HG02623 (cell line): ENCODE measurements at regions not wholly inside any gene's neighbourhood (a gene's known extent, or its start where the extent isn't known, plus 50 kb on each side); places are given as distances from the start of the nearest gene placed in this dataset.

Experiments
- ATAC-seq: cut with Tn5 transposase; IDR thresholded peaks from one replicate; pipeline ENCODE4 v1.9.1; 2021; ENCODE audit warnings: moderate library complexity; ENCODE audit not compliant: unreplicated experiment

DNA sequence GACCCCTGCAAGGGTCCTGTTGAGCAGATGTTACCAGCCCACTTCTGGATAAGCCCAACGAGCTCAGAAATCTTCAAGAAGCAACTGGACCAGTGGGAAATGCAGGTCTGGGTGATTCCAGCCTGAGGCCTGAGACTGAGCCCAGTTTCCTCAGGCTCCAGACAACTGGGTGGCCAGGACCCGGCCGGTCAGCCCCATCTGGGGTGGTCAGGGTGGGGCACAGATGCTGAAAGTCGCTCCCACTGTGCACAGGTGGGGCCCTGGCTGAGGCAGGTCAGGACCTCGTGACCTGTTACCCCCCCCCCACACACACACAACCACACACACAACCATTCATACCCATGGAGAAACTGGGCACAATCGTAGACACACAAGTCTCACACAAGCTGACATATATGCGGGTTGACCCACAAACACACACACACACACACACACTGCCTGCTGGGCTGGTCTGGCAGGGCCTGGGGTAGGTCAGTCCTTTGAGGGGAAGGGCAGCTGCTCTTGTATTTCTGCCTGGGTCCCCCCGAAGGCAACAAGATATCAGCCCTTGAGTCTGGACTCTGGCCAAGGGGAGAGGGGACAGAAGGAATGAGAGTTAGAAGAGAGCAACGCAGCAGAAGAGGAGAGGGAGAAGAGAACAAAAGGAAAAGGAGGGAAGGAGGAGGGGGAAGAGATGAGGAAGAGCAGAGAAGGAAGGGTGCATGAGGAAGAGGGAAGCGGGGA, 99.0 kb upstream of the CDH5 start:
- no peak for ATAC-seq

DNA sequence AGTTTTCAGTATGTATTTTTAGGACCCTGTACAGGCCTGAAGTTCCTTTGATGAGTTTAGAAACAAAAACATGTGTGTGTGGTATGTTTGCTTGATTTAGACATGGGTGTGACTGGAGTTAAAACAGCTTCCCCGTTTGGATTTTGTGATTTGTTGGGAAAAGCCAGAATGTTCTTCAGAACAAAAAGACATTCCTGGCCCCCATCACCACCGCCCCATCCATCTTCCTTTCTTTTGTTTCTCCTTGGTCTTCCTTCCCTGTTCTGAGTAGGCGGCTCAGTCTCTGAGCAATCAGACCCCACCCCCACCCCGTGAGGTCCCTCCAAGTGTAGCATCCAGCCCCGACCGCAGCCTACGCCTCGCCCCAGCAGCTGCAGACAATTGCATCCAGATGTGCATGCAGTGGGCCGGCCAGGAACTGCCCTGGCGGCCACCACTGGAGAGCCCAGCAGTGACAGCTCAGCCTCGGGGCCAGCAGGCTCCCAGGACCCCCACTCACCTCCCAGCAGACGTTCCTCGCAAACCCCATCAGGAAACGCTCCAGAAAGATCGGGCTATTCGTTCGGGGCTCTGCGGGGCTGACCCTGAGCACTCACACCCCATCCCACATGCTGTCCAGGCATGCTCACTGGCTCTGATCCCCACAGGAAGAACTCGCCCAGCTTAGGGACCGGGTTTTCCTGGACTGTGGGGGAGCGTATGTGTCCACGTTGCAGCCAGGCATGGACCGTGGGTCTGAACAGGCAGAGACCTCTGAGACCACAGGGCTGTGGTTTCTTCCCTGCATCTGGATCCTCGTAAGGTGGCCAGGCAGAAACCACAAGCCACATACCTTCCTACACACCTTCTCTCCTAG, 99.8 kb upstream of the CDH5 start:
- ATAC-seq: no peak

DNA sequence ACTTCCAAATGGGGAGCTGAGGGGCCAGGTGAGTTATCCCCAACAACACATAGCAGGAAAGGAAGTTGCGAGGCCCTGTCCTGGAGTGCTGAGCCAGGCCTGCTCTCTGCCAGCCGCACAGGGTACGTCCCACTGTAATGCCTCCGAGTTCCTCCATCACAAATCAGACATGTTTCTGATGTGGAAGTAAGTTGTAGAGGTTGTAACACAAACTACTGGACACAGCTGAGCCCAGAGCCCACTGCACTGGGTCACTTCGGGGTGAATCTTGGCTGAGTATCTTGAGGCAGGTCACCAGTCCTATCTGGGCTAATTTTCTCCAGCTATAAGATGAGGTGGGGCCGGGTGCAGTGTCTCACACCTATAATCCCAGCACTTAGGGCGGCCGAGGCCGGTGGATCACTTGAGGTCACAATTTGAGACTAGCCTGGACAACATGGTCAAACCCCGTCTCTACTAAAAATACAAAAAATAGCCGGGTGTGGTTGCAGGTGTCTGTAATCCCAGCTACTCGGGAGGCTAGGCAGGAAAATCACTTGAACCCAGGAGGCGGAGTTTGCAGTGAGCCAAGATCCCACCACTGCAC, 100.8 kb upstream of the CDH5 start:
- no peak for ATAC-seq

DNA sequence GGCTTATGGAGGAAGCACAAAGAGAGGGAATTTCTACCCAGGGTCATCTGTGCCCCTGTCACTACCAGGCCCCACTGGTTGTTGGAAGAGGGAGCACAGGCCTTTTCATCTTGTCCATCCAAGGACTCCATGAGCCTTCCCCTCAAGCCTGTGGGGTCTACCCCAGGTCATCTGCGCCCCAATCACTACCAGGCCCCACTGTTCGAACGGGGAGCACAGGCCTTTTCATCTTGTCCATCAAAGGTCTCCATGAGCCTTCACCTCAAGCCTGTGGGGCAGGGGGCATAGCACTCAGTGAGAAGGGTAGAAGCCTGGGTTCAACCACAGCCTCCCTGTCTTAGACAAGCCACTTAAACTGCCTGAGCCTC, 101.5 kb upstream of the CDH5 start:
- ATAC-seq: no peak

DNA sequence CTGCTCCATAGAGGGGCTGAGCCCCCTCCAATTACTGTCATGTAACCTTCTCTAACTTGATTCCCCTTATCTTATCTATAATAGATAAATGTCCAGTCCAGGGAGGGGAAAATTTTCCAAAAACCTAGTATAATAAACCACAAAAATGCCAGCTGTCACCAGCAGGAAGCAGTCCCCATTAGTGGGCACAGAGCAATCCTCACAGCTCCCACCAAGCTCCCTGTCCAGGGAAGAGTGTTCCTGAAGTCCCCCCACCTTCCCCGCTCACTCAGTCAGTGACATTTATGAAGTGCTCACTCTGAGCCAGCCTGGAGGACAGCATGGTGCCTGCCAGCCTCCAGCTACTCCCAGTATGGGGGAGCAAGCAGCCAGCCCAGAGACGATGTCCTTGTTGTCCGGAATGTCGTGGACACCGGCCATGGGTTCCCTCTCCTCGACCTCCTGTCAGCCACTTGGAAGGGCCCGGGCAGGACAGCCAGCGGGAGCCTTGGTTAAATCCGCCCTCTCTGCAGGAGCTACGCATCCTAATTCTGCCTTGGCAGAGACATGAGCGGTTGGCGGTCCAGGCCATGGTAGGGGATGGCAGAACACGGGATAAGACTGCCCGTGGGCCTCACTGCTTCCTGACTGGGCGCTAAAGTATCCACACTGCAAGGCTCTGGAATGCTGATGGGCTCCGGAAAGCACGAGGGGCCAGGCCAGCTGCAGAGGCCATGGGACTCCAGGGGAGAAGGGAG, 102.0 kb upstream of the CDH5 start:
- ATAC-seq: no peak

DNA sequence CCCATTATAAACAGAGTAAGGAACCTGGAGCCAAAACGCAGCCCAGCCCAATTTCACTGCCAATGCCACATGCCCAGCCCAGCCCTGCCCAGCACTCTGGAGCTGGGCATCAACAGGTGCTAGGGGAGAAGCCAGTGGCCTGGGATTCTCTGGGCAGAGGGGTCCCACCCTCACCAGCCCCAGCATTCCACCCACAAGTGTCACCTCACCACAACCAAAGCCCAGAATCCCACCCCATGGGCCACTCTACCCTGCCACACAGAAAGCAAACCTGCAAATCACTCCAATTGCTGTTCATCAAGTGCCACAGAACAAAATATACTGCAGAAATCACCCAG, 102.5 kb upstream of the CDH5 start:
- ATAC-seq: no peak

DNA sequence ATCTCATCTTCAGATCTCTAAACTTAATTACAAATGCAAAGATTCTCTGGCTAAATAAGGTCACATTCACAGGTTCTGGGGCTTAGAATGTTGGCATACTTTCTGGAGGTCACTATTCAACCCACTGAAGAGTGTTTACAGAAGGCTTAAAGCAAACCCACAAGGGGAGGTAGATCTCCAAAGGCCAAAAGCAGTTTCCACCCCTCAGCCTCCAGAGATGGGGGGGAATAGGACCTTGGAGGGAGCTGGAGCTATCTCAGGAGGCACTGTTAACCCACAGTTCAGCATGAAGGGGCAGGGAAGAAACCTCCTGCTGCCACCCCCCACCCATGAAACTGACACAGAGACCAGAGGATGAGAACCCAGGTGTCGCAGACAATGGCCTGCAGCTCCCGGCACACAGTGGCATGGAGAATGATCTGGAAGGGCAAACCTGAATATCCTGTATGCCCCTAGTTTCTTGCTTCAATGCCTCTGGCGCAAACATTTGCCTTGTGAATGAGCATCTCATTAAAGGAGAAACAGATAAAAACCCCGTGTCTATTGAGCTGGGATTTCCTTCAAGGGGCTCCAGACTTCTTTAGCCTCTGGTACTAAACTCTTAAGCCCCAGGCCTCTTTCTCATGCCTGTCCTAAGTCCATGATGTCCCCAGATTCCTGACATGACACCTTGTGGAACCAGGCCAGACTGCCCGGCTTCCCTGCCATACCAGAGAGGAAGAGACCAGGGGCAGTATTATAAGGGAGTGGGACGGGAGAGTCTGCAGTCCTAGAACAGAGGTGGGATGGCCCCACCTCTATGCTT, 103.1 kb upstream of the CDH5 start:
- ATAC-seq: no peak

DNA sequence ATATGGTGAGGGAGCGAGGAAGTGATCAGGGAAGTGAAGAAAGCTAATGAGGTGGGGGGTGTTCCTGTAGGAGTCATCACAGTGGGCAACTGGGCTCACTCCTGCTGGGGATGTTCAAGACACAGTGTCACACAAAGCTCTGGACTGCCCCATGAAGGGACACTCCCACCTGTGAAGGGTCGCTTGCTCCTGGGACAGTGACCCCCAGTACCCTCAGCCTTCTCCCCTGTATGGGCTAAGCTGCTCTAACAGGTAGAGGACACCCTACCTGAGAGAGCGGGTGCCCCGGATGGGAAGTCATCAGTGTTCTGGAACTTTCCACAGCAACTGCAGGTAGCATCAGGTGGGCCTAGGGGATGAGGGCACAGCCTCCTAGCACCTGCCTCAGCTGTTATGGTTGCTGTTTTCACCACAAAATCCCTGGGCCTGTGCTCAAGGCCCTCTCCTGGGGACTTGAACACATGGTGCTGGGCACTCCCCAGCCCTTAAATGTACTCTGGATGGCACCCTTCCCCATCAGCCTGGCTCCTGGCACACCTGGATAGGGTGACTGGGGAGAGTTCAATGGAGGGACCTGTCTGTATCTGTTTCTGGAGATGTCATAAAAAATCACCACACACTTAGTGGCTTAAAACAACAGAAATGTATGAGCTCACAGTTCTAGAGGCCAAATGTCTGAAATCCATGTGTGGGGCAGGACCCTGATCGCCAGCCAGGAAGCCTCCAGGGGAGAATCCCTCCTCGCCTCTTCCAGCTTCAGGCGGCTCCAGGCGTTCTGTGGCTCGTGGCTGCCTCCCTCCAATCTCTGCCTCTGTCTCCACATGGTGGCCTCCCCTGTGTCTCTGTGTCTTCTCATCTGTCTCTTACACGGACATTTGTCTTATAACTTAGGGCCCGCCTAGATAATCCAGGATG, 104.0 kb upstream of the CDH5 start:
- ATAC-seq: no peak

DNA sequence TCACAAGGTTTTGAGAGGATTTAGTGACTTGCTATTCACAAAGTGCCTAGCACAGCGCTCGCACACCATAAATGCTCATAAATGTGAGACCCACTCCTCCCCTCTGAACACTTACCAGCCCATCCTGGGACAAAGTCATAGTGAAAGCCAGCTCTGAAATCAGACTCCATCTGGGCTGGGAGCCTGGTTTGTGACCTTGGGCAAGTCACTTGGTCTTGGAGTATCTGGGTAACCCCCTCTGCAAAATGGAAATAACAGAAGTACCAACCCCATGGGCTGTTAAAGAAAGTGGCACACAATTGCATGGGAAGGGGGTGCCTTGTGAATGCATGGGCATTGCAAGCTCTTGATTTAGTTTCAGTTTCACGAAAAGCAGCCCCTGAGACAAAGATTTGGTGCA, 104.7 kb upstream of the CDH5 start:
- ATAC-seq: no peak

DNA sequence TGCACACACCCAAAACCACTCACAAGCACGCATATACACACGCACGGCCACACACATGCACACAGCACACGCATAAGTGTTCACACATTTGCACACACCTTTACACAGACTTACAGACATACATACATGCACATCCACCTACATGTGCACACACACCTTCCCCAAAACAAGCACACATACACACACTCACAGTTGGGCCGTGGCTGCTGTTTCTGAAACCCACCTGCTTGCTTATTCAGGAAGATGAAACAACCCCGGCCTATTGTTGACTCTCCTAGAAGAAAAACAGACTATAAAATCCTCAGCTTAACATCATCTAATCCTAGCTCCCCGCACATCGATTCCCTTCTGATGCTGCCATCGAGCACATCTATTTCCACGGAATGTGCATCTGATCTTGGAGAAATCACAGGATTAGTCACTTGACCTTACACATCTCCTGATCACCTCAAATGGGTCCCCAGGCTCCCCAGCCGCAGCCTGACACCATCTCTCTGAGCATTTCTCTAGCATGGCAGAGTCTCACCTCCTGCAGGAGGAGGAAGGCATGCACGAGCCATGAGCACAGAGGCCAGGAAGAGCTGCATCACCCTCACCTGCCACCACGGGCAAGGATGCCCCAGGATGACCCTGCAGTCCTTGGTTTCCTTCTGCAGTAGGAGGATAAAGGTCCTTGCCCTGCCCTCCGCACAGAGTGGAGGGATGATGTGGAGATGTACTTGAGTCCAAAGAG, 105.8 kb upstream of the CDH5 start:
- no peak for ATAC-seq

DNA sequence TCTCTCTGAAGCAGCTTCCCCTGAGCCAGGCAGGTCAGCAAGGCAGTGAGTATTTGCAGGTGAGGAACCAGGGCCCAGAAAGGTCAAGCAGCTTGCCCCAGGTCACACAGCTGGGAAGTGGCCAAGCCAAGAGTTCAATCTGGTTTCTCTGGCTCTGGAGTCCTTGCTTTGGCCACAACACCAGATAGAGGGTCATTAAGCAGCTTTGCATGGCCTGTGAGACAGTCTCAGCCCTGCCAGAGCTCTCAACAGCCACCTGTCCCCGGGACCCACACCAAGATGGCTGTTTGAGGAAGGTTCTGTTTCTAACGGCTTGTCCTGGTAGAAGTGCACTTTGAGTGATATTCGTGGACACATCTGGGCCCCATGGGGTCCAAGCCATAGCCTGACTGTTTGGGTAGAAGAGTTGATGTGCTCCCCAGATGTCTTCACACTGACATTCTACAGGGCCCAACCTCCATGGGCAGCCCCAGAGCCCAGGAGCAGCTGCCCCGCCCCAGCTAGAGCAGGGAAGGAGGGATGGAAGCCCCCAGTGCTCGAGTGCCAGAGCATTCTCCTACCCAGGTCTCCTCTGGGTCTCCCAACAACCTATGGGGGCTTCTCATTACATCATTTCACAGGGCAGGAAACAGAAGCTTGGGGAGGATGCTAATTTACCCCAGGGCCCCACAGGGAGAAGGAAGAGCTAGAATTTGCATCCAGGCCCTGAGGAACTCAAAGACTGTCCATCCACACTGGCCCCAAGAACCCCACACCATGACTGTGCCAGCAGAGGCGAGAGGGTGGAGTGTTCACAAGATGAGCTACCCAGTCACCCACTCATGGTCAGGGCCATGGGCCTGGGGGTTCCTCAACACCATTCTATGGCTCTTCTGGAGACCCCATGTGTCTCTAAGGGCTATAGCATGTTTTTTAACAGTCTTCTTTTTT, 107.3 kb upstream of the CDH5 start:
- no peak for ATAC-seq

DNA sequence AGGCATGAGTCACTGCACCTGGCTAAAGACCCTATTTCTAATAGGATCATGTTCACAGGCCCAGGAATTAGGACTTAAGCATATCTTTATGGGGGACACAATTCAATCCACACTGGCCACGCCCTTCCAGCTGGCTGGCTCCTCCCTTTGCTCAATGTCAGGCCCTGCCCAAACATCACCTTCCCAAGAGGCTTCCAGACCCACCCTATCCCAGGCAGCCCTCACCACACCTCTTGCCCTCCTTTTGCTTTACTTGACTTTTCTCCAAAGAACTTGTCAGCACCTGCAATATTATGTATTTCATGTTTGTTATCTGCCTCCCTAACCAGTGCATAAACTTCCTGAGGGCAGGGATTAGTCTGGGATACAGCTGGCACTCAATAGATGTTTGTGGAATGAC, 109.6 kb upstream of the CDH5 start:
- ATAC-seq: no peak

DNA sequence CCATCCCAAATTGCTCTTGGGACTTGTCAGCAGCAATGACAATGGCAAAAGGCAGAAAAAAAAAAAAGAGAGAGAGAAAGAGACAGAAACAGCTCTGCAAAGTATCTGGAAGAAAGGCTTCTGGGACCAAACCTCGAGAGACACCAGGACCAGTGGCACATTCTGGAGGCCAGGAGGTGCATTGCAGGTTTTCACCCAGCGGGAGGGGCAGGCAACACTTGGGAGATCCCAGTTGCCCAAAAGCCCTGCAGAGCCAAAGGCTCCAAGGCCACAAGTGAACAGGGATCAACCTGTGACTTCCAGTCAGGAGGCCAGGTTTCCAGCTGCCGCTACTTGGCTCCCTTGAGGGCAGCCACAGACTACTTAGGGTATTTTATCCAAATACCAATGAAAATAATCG, 110.8 kb upstream of the CDH5 start:
- ATAC-seq: no peak

DNA sequence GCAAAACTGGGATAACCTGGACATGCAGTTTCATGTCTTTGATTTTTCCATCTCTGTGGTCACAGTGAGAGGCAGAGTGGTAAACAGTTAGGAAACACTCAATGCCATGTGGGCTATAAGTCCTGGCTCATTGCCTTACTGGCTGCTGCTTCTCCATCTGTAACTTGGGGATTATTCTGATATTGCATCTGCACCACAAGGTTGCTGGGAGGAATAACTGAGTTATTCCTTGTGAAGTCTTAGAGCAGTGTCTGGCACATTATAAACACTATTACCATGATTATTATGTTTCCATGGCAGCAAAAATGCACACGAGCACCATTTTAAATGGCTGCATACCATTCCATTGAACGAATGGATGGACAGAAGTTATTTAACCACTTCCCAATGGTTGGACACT, 111.7 kb upstream of the CDH5 start:
- no peak for ATAC-seq

DNA sequence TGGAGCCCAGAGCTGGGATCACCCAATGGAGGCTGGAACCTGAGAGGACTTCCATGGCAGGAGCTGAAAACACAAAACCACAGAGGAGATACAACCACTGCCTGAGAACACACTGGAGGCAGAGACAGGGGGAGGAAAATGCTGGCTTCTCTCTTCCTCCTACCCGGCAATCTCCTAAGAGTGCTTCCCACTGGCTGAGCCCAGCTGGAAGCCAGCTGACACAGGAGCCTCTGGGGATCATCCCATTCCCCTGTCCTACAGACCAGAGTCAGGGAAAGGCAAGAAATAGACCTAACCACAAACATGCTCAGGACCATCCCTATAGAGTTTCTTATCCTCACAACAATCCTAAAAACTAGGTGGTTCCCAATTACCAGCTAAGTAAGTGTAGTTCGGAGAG, 112.4 kb upstream of the CDH5 start:
- no peak for ATAC-seq

DNA sequence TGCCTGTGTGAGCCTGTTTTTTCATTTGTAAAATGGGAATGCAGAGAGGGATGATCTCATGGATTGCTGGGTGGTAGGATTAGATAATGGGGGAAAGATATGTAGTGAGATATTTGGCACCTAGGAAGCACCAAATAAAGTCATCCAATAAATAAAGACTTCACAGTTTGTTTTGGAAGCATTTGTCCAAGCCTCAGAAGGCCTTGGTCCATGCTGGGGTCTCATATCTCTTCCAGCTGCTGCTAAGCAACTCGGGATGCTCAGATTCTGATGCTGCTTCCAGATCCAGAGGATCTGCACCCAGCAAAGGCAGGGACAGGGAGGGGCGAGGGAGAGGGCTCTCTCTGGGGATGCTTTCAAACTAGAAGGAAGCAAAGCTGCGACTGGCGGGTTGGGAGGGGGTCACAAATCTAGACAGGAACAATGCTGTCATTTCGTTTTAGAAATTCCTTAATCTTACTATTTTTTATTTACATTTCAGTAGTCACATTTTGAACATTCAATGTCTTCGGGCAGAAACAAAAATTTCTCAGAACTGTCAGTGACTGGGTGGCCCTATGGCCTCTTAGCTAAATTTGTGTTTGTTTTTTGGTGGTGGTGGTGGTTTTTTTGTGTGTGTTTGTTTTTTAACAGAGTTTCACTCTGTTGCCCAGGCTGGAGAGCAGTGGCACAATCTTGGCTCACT, 114.9 kb upstream of the CDH5 start:
- no peak for ATAC-seq

DNA sequence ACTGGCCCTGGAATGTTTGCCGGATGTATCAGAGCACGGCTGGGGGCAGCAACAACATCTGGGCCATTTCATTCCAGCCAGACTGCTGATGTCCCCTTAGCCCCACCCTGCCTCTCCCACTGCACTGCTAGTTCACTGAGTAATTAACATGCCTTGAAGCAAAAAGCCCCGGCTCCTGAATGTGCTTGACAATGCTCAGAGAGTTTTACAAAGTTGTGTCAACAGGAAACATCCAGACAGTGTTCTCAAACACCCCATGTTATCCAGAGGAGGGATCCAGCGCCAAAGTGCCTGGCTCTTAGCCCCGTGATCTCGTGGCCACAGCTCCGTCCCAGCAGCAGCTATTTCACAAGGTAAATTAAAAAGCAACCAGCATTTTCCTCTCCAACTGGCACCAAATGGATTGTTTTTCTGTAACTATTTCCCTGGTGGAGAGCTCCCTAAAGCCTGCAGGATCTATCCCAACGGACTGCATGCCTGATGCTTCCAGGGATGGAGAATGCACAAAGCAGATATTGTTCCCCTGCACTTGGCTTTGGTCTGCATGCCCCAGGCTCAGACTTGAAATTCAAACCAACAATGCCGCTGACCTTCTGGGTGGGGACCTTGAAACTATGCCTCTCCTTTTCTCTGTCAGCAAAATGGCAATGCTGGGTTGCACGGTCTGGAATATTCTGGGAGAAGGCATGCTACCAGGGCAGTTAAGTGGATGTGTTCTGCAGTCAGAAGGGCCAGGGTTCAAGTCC, 115.6 kb upstream of the CDH5 start:
- no peak for ATAC-seq
